GDM1 (cell line): ENCODE measurements at regions not wholly inside any gene's neighbourhood (a gene's known extent, or its start where the extent isn't known, plus 50 kb on each side); places are given as distances from the start of the nearest gene placed in this dataset.
"Not testable (repeated sequence)": the region's sequence is repeated elsewhere in the genome, so short reads cannot be mapped to it uniquely, and the experiment has no call there.

Experiments
- DNase-seq: peaks from one replicate; lab custom pipeline; 2025; lab: John Stamatoyannopoulos, UW

- DNase-seq = no peak
Observed at GRCh38 chr9:81427870-81428269, 261.5 kb downstream of the TLE1 start.

GRCh38 chr9:81424431-81424830 lies 264.9 kb downstream of the TLE1 start:
- no peak for DNase-seq

- no peak for DNase-seq
Observed at GRCh38 chr9:81423589-81424326, 265.6 kb downstream of the TLE1 start.

GRCh38 chr9:81421090-81421489 lies 268.3 kb downstream of the TLE1 start:
- not testable (repeated sequence) for DNase-seq

- no peak for DNase-seq
Observed at GRCh38 chr9:81420024-81420423, 269.3 kb downstream of the TLE1 start.

- DNase-seq = no peak
Observed at GRCh38 chr9:81417941-81418340, 271.4 kb downstream of the TLE1 start.

GRCh38 chr9:81417299-81417675 lies 272.1 kb downstream of the TLE1 start:
- no peak for DNase-seq

- DNase-seq = no peak
Observed at GRCh38 chr9:81416476-81417298, 272.7 kb downstream of the TLE1 start.

- DNase-seq = no peak
Observed at GRCh38 chr9:81414836-81415235, 274.5 kb downstream of the TLE1 start.

- no peak for DNase-seq
Observed at GRCh38 chr9:81411961-81412360, 277.4 kb downstream of the TLE1 start.

- no peak for DNase-seq
Observed at GRCh38 chr9:81410201-81410600, 279.1 kb downstream of the TLE1 start.

GRCh38 chr9:81408951-81409350 lies 280.4 kb downstream of the TLE1 start:
- no peak for DNase-seq

GRCh38 chr9:81404931-81405598 lies 284.3 kb downstream of the TLE1 start:
- no peak for DNase-seq

- no peak for DNase-seq
Observed at GRCh38 chr9:81397481-81398381, 291.6 kb downstream of the TLE1 start.

GRCh38 chr9:81396528-81396927 lies 292.8 kb downstream of the TLE1 start:
- DNase-seq = no peak

- no peak for DNase-seq
Observed at GRCh38 chr9:81395676-81396054, 293.7 kb downstream of the TLE1 start.

- no peak for DNase-seq
Observed at GRCh38 chr9:81394881-81395675, 294.3 kb downstream of the TLE1 start.

- DNase-seq = no peak
Observed at GRCh38 chr9:81393985-81394811, 295.1 kb downstream of the TLE1 start.

- no peak for DNase-seq
Observed at GRCh38 chr9:81391457-81391825, 297.9 kb downstream of the TLE1 start.

- no peak for DNase-seq
Observed at GRCh38 chr9:81390792-81391456, 298.4 kb downstream of the TLE1 start.
